Inferior parietal cortex (tissue), 1 donor: ENCODE measurements at regions not wholly inside any gene's neighbourhood (a gene's known extent, or its start where the extent isn't known, plus 50 kb on each side); places are given as distances from the start of the nearest gene placed in this dataset.

ENCODE experiments used
- DNase-seq: peaks from one replicate; pipeline ENCODE4 v3.0.0-alpha.2; 2016; ENCODE audit errors: extremely low spot score

- DNase-seq, result no peak
These were observed 51.2 kb upstream of the RNF144B start for GRCh38 chr6:18335948-18336347.

- DNase-seq, result no peak
These were observed 52.9 kb upstream of the RNF144B start for GRCh38 chr6:18334251-18334650.

- no peak for DNase-seq
These were observed 56.5 kb upstream of the RNF144B start for GRCh38 chr6:18330548-18331081.

GRCh38 chr6:18329776-18330175 lies 57.4 kb upstream of the RNF144B start:
- DNase-seq, result no peak

GRCh38 chr6:18328540-18328939 lies 58.6 kb upstream of the RNF144B start:
- no peak for DNase-seq

- DNase-seq, result no peak
These were observed 59.1 kb upstream of the RNF144B start for GRCh38 chr6:18328070-18328469.

- DNase-seq, result peak; percentile 24
These were observed 59.5 kb upstream of the RNF144B start for GRCh38 chr6:18327626-18328025.

GRCh38 chr6:18326980-18327379 lies 60.2 kb upstream of the RNF144B start:
- no peak for DNase-seq

- DNase-seq, result no peak
These were observed 61.1 kb upstream of the RNF144B start for GRCh38 chr6:18326001-18326400.

- DNase-seq, result no peak
These were observed 60.3 kb upstream of the DEK start for GRCh38 chr6:18324706-18325042.

GRCh38 chr6:18323935-18324705 lies 59.8 kb upstream of the DEK start:
- DNase-seq, result peak; percentile 83

GRCh38 chr6:18317850-18318249 lies 53.5 kb upstream of the DEK start:
- no peak for DNase-seq

- DNase-seq, result no peak
These were observed 50.1 kb upstream of the DEK start for GRCh38 chr6:18314317-18314997.
